KG1 (cell line): ENCODE measurements at regions not wholly inside any gene's neighbourhood (a gene's known extent, or its start where the extent isn't known, plus 50 kb on each side); places are given as distances from the start of the nearest gene placed in this dataset.

ENCODE experiments used
- DNase-seq: peaks from one replicate; lab custom pipeline; 2025; lab: John Stamatoyannopoulos, UW

DNA sequence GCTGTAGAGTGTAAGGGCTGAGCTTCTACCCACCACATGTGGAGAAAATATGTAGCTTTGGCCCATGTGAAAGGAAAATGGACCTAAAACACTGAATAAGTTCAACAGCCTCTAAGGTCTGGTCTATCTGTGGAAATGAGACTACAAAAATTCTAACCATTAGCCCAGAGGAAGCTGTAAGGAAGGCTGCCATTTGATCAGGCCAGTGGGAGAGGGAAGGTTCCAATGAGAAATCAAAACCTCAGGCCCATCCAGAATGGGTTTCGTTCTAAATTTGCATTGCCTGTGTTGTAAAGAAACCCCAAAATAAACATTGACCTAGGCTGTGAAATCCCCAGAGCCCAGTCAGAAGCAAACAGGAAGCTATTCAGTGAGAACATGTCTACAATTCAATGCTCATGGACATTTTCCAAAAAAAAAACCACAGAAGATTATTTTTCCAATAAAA lies 320.4 kb upstream of the SLC7A11 start:
- DNase-seq: no peak

DNA sequence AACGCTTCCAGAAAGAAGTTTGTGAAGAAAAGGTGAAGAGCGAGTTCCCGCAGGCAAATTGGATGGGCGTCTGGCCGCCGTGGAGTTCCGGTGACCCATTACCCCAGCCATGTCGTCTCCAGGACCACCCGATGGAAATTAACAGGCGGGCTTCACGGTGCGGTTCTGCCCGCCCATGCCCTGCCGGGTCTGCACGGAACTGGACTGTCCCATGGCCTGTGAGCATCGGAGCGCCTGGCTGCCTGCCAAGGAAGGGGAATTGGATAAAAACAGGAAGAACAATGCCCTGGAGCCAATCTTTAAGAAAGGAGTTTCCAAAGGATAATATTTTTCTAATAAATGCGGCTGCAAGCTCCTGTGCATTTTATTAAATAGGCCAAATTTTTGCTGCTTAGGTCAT lies 319.8 kb upstream of the SLC7A11 start:
- DNase-seq: no peak

DNA sequence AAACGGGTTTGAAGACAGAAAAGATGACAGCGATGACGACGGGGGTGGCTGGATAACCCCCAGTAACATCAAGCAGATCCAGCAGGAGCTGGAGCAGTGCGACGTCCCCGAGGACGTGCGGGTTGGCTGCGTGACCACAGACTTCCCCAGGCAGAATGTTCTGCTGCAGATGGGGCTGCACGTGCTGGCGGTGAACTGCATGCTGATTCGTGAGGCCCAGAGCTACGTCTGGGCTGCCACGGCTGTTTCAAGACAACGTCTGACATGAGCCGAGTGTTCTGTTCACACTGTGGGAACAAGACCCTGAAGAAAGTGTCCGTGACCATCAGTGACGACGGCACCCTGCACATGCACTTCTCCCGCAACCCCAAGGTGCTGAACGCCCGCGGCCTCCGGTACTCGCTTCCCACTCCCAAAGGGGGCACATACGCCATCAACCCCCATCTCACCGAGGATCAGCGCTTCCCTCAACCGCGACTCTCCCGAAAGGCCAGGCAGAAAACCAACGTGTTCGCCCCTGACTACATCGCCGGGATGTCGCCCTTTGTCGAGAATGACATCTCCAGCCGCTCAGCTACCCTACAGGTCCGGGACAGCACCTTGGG lies 319.2 kb upstream of the SLC7A11 start:
- DNase-seq: no peak

DNA sequence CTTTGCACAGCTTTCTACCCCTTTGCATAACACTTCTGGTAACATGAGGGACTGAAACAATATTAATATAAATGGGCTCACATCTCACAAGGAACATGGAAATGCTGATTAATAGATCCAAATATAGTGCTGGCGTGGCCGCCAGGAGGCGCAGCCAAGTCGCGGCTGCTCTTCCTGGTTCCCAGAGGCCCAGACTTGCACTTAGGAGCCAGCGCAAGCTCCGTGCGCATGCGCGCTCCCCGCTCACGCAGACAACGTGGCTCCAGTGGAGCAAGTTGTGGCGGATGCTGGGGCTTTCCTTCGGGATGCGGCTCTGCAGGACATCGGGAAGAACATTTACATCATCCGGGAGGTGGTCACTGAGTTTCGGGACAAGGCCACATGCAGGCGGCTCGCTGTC lies 318.3 kb upstream of the SLC7A11 start:
- no peak for DNase-seq

DNA sequence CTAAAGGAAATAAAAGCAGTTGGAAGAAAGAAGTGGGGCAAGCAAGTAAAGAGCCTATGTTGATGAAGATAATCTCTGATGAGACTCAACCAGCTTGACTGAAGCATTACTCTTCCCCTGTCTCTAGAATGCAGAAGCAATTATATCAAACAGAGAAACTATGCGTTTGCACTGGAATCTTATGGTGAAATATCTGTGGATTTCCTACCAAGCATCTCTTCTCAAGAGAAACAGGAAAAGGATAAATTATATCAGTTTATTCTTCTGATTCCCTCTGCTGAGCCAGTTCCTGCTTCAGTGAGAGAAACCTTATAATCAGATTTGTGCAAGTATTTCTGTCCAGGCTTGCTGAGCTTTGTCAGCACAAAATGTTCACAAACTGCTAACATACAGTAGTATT lies 316.7 kb upstream of the SLC7A11 start:
- no peak for DNase-seq

DNA sequence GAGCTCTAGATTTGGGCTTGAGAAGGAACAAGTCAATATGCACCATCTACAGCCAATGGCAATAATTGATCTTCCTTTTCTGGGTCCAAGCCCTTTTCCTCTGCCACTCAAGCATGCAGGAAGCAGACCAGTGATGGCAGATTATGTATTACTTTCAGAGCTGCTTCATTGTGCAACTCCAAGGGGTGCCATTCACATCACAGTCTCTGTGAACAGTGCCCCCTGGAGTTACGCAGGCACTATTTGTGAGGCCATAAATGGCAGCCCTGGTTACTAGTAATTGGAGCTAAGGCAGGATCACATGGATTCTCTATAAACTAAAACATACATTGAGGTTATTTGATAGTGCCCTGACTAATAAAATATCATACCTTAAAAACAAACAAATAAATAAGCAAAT lies 313.4 kb upstream of the SLC7A11 start:
- no peak for DNase-seq

DNA sequence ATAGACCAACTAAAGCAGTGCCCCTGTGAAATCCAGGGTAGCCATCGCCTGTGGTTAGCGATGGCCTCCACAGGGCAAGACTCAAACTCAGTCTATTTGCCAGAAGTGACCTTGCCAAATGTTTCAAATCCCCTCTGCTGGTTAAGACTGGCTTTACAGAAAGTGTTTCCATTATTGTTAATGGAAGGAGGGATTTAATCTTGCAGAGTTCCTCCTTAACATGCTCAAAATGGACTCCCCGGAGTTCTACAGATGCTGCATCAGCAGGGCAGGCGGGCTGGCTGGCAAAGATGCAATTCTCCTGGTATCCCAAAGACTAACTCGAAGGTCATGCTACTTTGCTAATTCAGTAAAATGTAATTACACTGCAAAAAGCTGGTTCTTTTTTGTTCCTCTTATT lies 313.0 kb upstream of the SLC7A11 start:
- no peak for DNase-seq

DNA sequence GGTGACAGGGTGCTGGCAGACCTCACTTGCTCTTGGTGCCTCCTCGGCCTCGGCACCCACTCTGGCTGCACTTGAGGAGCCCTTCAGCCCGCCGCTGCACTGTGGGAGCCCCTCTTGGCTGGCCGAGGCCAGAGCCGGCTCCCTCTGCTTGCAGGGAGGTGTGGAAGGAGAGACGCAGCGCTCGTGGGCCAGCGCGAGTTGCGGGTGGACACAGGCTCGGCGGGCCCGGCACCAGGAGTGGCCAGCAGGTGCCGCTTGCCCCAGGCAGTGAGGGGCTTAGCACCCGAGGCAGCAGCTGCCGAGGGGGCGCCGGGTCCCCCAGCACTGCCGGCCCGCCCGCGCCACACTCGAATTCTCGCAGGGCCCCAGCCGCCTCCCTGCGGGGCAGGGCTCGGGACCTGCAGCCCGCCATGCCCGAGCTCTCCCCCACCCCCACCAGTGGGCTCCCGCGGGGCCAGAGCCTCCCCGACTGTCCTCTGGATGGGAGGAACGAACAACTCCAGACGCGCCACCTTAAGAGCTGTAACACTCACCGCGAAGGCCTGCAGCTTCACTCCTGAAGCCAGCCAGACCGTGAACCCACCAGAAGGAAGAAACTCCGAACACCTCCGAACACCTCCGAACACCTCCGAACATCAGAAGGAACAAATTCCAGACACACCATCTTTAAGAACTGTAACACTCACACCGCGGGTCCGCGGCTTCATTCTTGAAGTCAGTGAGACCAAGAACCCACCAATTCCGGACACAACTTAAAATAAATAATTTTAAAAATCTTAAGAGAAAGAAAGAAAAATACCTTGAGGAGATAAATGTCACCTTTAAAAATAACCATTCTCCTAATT lies 311.1 kb upstream of the SLC7A11 start:
- no peak for DNase-seq

DNA sequence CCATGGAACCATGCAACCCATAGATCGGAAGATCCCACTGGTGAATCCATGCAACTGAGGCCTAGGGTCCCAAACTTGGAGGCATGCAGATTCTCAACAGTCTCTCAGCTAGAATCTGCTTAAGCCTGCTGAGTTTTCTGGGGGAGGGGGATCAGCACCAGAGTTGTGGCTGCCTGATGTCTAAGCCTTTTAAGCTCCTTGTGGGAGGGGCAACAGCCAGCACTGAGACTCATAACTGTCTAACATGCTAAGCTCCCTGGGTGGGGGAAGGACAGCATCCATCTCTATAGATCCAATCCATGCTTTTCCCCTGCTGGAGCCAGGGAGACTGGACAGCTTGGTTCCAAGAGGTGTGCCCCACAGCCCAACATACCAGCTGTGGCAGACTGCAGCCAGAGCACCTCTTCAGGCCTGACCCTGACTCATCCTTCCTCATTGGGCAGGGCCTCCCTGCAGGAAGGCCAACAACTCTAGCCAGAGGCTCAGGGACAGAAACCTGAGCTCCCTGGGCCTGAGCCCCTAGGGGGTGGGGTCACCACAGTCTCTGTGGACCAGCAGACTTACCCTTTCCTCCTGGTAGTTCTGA lies 300.1 kb upstream of the SLC7A11 start:
- DNase-seq: no peak

DNA sequence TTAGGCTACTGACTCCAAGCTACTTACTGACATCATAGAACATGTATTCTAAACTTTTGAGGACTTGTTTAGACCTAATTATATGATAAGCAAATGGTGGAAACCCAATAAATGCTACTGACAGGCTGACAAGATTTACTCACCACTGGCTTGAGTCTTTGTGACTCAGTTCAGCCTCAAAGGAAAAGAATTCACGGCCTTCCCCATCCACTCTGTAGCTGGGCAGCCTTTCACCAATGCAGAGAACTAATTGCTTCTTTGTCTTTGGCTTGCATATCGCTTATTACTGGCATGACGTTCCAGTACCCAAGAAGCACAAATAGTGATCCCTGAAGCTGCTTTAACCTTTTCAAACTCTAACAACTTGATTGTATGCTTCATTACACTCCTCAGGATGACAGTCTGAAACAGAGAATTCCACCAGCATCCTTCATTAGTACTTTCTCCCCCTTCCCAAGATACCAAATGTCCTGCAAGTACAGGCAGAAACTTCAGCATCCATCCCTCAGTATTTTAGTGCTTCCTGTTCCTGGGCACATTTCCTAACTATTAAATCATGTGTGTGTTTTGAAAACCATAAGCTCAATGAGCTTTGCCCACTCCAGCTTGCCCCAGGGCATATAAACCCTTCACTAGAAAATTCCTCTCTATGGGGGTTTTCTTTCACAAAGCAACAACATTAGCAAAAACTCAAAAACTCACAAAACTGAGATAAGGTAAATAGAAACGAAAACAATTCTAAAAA lies 298.1 kb upstream of the SLC7A11 start:
- no peak for DNase-seq

DNA sequence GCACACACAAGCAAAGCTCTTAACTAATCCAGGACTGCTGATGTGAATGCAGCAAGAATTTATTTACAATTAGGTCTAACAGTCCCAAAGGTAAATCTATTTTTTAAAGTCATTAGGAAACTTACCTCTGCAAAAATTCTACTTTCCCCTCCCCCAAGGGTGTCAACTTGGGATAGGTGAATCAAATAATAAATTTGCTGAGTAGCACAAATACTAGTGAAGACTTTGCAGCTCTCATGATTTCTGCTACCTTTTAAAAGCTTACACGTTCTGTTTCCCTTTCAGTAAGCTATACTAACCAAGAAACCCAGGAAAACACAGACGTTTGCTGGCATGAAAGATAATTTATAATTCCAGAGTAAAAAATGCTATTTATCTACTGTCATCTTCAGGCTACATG lies 296.6 kb upstream of the SLC7A11 start:
- DNase-seq: no peak

DNA sequence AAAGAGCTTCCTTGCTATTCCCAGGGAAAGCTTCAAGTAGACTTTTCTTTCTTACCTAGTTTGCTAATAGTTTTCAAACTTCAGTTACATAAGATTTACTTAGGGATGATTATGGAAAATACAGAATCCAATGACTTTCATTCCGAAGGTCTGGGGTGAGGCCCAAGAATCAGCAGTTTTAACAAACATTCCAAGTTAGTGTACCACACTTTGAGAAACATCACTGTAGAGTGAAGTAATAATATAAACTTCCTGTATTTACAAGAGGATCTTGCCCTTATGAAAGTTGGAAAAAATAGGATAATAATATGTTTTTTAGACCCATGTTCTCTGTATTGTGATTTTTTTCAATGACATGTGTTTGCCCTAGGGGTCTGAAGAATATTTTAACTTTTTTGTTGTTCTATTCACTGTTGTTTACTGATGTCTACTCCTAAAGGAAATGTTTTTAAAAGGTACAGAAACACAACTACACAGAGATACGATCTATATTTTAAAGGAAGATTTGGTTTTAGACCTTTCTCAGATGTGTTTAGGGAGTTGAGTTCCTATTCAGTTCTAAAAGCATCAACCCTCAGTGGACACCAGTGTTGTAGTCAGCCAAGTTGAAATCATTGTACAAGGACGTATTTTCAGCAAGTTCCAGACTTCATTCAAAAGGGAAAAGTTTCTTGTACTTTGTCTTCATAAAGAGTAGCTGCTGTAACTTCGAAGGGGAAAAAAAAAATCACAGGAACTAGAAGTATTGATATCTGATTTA lies 295.8 kb upstream of the SLC7A11 start:
- DNase-seq: no peak

DNA sequence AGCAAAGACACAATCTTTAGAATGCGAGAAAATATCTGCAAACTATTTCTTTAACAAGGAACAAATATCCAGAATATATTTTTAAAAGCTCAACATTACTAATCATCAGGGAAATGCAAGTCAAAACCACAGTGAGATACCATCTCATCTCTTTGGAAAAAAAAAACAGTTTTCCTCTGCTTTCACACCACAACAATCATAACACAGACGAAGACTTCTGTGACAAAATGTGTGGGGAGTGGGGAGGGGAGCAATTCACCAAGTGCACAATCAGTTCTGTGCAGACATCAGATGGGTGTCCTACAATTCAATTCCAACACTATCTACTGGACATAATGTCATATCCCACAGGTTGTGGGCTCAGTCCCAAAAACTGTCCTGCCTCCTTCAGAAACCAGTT lies 293.2 kb upstream of the SLC7A11 start:
- DNase-seq: no peak

DNA sequence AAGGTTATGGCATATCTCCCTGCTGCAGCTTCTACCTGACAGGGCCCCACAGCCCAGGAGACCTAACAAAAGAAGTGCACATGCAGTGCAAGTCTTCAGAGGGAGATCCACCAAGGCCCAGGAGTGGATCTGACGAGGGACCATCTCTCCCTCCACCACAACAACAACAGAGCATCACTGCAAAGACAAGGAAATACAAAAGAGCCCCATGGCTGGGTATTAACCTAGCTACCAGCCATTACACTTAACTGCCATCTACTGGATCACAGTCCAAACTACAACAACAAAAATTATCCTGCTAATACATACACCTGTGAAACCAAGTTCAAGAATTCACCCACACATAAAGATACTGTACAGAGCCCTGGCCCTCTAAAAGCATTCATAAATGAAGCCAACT lies 280.2 kb upstream of the SLC7A11 start:
- peak; percentile 23 for DNase-seq

DNA sequence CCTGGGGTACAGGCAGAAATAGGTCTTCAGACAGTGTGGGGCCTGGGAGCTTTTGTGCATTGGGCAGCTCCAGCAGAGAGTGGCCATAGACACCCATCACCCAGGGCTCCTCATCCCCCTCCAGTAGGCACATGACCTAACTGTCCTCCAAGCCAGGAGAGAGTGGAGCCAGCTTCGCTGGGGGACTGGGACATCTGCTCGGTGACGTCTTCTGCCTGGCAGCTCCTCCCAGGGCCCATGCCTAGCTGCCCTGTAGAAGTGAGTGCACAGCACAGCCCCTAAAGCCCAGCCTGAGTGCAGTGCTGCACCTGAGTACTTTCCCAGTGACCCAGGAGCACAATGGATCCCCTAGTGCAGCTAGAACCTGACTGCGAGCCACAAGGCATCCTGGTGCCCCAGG lies 279.7 kb upstream of the SLC7A11 start:
- no peak for DNase-seq

DNA sequence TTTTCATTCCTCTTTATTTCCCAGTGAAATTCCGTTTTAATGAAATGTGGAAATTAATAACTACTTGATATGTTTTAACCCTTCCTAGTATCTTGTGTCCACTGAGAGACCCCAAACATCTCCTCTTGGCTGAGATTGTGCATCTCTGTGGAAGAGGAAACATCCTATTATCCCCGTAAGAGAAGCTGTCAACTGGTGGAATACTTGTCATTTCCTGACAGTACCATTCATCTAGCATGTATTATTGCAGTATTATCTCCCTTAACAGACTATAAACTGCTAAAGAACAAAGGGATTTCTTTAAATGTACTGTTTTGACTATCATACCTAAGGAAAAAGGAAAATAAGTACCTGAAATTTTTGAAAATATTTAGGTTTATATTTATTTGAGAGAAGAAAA lies 277.3 kb upstream of the SLC7A11 start:
- no peak for DNase-seq

DNA sequence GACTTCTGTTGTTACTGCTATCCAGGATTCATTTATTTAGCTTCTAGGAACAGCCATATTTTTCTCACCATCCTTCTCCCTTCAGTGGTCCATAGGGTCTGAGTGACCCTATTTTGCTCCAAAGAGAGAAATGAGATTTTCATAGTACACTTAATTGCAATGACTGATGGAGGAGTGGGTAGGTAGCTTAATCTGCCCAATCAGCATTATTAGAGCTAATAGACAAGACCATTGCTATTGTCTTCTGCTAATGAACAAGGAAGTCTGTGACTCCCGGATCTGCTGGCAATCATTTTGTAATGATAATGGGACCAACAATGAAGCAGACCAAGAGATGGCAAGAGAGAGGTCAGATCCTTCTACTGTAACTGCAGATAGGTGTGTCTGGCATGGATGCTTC lies 271.4 kb upstream of the SLC7A11 start:
- DNase-seq: no peak

DNA sequence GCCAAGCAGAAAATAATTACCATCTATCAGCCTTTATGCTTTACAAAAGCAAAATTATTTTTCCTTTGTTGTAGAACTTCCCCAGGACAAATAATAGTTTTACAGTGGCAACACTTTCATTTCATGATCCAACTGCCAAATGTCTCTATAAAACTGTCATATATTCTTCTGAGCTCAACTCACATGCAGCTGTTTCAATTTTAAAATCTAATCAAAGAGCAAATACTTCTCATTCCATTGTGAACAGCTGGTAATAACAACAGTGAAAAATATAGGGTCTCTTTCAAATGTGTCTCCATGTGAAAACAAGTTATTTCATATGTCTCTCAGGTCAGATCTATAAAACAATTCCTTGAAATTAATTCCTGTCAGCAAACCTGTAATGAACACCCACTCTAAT lies 270.6 kb upstream of the SLC7A11 start:
- DNase-seq: no peak

DNA sequence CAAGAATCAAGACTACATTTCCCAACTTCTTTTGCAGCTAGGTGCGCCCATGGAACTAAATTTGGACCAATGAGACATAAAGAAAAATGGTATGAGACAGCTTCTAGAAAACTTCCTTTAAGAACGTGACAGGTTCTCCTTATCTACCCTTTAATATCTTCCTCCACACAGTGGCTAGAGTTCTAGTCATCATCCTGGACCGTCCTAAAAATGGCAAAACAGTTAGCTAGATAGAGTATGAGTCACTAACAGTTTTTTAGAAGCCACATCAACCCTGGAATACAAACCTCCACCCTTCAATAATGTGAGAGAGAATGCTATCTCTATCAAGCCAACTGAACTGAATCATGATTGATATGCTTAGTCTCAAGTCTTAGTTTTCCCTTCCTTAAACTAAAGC lies 267.9 kb upstream of the SLC7A11 start:
- no peak for DNase-seq

DNA sequence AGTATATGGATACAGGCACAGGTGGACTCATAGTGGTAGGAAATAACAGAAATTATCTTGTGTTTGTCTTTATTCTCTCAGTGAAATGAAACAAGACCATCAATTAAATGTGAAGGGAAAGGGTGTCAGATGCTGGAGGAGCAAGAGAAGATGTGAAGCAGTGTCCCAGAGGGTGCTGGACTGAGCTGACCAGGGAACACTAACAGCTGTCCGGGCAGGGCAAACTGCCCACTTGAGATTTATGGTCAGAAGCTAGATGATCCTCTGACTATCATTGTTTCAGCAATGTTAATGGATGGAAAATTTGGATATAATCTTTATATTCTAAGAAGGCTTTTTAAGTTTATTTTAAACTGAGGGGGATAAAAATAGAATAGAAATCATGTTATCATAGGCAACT lies 267.2 kb upstream of the SLC7A11 start:
- no peak for DNase-seq

DNA sequence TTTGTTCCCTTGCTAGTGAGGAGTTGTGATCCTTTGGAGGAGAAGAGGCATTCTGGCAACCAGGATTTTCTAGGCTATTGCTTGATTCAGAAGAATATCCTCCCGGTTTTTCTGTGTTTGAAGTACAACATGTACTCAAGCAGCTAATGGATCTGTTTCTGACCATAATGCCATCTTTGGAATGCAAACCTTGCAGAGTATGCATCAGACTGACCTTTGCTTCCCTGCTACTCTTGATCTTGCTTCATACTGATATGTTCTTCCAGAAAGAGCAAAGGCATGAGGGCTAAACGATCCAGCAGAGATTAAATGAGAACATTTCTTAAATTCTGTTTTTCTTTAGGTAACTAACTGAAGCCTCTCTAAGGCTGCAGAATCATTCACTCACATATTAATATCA lies 265.4 kb upstream of the SLC7A11 start:
- DNase-seq: no peak

DNA sequence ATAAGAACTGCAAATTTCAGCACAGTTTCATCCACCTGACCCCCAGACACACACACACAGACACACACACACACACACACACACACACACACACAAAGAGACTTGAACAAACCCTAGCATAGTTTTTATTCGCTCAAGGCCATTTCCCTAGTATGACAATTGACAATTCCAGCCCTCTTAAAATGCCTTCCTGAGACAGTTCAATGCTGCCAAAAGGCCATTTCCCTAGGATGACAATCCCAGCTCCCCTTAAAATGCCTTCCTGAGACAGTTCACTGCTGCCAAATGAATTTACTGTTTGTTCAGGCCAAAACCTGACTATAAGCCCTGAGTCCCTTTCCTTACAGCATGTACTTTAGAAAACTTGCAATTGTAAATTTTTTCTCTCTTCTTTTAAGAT lies 259.5 kb upstream of the SLC7A11 start:
- DNase-seq: no peak
